DMS 273 (cell line): ENCODE measurements at regions not wholly inside any gene's neighbourhood (a gene's known extent, or its start where the extent isn't known, plus 50 kb on each side); places are given as distances from the start of the nearest gene placed in this dataset.
"Not testable (repeated sequence)": the region's sequence is repeated elsewhere in the genome, so short reads cannot be mapped to it uniquely, and the experiment has no call there.

ENCODE experiments used
- DNase-seq: peaks from one replicate; lab custom pipeline; 2025; ENCODE audit not compliant: unreplicated experiment; lab: John Stamatoyannopoulos, UW

- DNase-seq, result no peak
These were observed 338.6 kb downstream of the NSUN3 start for GRCh38 chr3:94401466-94401865.

DNA sequence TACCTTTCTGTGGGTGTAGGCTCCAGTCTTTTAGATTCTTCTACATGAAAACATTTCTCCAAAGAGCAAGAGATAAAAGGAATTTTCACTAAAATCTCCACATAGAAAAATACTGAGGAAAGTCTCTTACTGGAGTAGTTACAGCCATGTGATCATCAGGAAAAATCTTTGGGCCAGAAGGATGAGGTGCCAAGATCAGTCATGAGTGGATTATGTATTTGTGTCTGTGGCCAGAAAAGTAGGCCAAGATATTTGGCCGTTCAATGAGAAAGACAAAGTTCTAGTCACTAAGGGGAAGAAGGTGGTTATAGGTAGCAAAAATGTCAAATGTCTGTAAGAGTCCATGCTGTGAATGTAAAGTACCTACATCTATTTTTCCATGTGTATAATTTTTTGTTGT is 339.3 kb downstream of the NSUN3 start:
- no peak for DNase-seq

GRCh38 chr3:94405258-94406035 is 342.6 kb downstream of the NSUN3 start:
- no peak for DNase-seq

GRCh38 chr3:94406595-94406994 is 343.7 kb downstream of the NSUN3 start:
- no peak for DNase-seq

- not testable (repeated sequence) for DNase-seq
These were observed 350.1 kb downstream of the NSUN3 start for GRCh38 chr3:94412936-94413335.

DNA sequence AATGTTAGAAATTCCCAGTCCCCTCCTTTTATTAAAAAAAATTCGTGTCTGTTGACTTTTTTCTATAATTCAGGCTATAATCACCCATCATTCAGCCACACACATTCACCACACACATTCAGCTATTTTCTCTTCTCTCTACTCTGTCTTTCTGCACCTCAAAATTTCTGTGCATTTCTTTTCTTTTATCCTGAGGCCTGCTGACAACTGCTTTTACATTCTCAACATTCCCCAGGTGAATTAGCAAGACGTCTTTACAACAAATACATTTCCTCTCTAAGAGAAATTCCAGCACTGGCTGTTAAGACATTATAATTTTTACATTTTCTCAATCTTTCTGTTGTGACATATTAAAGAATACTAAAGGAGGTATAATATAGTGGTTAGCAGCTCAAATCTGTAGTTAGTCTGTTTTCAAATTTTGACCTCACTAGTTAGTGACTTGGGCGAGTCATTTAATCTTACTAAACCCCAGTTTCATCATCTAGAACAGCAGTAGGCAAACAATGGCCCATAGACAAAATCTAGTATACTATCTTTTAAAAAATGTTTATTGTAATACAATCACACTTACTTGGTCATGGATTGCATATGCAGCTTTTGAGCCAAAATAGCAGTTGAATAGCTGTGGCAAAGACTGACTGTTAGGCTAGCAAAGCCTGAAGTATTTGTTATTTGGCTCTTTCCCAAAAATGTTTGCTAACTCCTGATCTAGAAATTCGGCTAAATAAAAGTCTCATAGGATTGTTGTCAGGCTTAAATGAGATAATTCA is 350.7 kb downstream of the NSUN3 start:
- DNase-seq, result no peak

GRCh38 chr3:94414418-94414817 is 351.6 kb downstream of the NSUN3 start:
- no peak for DNase-seq

DNA sequence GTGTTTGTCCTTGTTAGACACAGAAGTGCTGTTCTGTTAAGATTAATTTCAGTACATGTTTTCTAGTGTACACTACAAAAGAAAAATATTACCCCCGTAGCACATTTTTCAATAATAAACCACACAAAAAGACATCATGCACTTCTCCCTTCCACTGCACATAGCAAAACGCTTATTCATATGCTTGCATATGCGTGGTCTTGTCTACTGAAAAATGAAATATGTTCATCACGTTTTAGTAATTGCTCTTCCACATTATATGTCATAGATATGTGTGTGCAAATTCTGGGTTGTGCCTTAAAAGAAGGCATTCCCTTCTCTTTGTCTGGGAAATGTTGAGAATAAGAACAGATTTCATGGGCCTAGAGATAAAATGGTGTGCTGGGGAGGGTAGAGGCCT is 353.9 kb downstream of the NSUN3 start:
- no peak for DNase-seq

DNA sequence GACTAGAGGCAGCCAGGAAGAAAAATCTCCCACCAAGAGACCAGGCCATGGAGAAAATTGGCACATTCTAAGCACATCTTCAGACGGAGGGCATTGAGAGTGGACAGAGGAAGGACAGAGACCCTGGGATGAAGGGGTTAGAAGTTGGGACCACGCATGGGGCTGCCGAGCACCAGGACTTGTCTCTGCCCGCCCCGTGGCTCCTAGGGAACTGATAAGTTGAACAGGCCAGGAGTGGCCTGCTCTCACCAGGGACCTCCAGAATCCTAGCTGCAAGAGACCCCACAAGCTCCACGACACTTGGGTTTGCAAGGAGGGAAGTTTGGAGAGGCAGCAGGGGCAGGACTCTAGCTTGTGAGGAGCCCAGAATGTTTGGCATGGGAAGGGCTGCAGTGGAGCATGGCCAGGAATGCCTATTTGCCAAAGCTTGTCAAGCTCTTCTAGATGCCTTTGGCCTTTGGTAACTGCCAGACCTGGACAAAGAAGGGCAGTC is 355.1 kb downstream of the NSUN3 start:
- DNase-seq, result no peak

DNA sequence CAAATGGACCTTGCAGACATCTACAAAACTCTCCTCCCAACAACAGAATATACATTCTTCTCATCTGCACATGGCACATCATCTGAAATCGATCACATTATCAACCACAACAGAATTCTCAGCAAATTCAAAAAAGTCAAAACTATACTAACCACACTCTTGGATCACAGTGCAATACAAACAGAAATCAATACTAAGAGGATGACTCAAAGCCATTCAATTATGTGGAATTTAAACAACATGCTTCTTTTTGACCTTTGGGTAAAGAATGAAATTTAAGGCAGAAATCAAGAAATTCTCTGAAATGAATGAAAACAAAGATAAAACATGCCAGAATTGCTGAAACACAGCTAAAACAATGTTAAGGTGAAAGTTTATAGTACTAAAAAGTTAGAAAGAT is 358.1 kb downstream of the NSUN3 start:
- DNase-seq, result no peak

DNA sequence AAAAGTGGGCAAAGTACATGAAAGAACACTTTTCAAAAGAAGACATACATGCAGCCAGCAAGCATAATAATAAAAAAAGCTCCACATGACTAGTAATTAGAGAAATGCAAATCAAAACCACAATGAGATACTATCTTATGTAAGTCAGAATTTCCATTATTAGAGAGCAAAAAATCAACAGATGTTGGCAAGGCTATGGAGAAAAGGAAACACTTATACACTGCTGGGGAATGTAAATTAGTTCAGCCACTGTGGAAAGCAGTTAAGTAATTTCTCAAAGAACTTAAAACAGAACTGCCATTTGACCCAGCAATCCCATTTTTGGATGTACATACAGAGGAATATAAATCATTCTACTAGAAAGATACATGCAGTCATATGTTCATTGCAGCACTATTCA is 360.7 kb downstream of the NSUN3 start:
- no peak for DNase-seq

GRCh38 chr3:94429517-94429916 is 366.7 kb downstream of the NSUN3 start:
- DNase-seq, result no peak

GRCh38 chr3:94431876-94432570 is 369.2 kb downstream of the NSUN3 start:
- no peak for DNase-seq

DNA sequence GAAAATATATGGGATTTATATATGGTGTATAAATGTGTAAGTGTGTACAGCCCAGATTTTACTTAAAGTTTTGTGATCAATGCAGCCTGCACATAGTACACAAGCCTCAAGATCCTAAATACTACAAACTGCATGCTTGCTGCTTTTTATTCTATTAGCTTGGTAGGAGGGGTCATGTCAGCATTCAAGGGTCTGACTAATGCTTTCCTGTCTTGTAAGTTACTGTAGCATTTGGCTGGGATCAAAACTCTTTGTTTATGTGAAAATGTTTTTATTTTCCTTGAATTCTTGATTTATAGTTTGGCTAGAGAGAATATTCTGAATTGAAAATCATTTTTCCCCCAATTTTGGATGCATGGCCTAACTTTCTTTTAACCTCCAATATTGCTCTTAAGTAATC is 370.9 kb downstream of the NSUN3 start:
- DNase-seq, result no peak

DNA sequence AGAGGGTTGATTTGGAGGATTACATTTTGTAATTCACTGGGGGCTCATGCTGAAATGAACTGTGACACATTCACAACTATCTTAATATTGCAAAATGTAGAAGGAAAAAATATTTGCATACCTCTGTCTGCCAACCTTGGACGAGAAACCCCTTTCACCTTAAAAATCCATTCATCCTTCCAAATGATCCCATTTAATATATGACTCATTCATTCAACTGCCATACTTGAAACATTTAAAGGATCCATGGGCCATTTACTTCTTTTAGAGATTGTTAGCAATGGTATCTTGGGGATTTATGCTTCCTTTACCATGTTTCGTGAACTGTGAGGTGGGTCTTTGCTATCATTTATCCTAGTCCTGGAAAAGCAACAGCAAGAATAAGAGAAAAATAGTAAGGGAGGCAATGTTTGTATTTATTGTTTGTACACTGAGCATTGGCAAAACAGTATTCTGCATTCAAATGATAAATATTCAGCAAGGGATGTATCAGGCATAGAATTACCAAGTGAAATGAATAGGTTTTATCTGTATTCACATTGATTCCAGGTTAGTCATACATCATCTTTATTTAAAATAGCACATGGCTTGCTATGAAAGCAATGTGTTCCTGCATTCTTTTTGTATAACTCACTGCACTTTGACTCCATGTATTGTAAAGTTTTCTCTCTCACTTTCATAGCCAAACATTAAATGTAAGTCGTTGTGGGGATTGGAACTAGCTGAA is 378.1 kb downstream of the NSUN3 start:
- DNase-seq, result no peak

DNA sequence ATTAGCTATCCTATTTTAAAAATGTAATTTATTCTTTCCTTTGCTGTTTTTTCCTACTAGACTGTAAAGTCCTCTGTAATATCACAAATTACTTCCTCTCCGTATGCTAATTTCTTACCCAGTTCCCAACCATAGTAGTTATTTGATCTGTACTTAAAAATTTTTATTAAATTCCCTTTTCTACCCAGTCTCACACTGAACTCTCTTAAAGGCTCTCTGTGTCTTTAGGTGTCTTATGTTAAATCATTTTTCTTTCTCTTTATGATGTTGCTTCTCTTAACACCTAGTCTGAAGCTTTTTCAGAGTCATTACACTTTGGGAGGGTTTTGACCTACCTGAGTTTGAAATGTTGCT is 378.6 kb downstream of the NSUN3 start:
- no peak for DNase-seq

DNA sequence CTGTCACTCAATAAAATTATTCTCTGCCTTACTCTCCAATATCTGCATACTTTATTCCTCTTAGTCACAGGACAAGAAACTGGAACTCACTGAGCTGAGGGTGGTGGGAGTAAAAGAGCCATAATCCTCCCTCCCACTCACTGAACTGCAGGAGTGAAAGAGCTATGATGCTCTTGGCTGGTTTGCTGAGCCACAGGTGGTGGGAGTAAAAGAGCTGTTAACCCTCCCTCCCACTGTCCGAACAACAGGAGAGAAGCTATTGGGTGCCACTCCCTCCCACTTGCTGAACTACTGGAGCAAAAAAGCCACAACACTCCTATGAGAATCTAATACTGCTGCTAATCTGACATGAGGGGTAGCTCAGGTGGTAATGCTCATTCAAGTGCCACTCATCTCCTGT is 391.0 kb downstream of the NSUN3 start:
- no peak for DNase-seq

- no peak for DNase-seq
These were observed 396.3 kb downstream of the NSUN3 start for GRCh38 chr3:94459167-94459566.

- no peak for DNase-seq
These were observed 398.1 kb downstream of the NSUN3 start for GRCh38 chr3:94460931-94461330.

GRCh38 chr3:94462931-94463330 is 400.1 kb downstream of the NSUN3 start:
- DNase-seq, result no peak

GRCh38 chr3:94472511-94472910 is 409.6 kb downstream of the NSUN3 start:
- no peak for DNase-seq
